Right atrium auricular region (tissue), 2 donors: ENCODE measurements at regions not wholly inside any gene's neighbourhood (a gene's known extent, or its start where the extent isn't known, plus 50 kb on each side); places are given as distances from the start of the nearest gene placed in this dataset.

Experiments
- DNase-seq: peaks from one replicate; pipeline ENCODE4 v3.0.0-alpha.2; 2019; ENCODE audit warnings: low spot score
- H3K27ac ChIP-seq, 2 donors: fragments of 200-600 bp; sonication (generic); 1 replicate in 1 of 2; 2 replicates in 1 of 2; pipeline ENCODE4 v1.5.1; 2016 to 2019
- H3K27me3 ChIP-seq, 2 donors: fragments of 200-600 bp; sonication (generic); one replicate each; pipeline versions ENCODE4 v1.5.1 to v1.6.0; 2017 to 2019
- H3K36me3 ChIP-seq: fragments of 200-600 bp; sonication (generic); one replicate; pipeline ENCODE4 v1.5.1; 2016
- H3K4me1 ChIP-seq, 2 donors: fragments of 200-600 bp; sonication (generic); one replicate each; pipeline versions ENCODE4 v1.5.1 to v1.6.0; 2017 to 2019
- H3K4me3 ChIP-seq, 2 donors: fragments of 200-600 bp; sonication (generic); 1 replicate in 1 of 2; 2 replicates in 1 of 2; pipeline ENCODE4 v1.5.1; 2017 to 2019; ENCODE audit warnings: mild to moderate bottlenecking in 1 of 2, moderate library complexity in 1 of 2
- H3K9me3 ChIP-seq, 2 donors: fragments of 200-600 bp; sonication (generic); one replicate each; pipeline ENCODE4 v1.5.1; 2019
- TF ChIP-seq, protein P1 (sequence below), 2 donors: fragments of 200-600 bp; sonication (generic); IDR thresholded peaks; one replicate each; pipeline ENCODE4 v1.5.1; 2019; ENCODE audit warnings: antibody characterized with exemption in 2 of 2

DNA sequence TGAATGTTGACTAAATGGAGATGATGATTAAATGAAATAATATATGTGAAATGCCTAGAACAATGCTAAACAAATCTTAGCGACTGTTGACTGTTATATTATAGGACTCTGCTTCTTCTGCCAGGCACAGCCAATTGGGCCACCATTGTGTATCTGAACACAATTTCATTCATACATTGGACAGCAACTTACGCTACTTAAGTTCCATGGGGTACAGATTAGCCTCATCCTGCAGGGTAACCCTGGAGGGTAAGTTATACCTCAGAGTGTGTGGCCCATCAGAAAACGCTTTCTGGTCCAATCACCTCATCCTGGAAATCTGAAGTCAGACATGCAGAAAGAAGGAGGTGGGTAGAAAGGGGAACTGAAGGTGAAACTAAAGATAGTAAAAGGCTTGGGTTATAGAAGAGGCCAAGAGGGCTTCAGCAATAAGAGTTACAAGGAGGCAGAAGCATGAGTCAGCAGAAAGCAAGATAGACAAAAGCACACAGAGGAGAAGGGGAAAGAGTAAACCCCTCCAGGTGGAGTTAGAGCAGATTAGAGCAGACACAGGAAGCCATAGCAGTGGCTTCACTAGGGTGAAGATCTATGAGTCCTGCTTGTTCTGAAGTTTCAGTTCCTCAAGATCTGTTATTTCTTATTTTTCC, 119.3 kb upstream of the SLC24A5 start:
- H3K36me3 ChIP-seq: no peaks in the 10 kb centered on the region
- H3K4me1 ChIP-seq: no peaks in the 10 kb centered on the region
- TF ChIP-seq, protein P1, sequence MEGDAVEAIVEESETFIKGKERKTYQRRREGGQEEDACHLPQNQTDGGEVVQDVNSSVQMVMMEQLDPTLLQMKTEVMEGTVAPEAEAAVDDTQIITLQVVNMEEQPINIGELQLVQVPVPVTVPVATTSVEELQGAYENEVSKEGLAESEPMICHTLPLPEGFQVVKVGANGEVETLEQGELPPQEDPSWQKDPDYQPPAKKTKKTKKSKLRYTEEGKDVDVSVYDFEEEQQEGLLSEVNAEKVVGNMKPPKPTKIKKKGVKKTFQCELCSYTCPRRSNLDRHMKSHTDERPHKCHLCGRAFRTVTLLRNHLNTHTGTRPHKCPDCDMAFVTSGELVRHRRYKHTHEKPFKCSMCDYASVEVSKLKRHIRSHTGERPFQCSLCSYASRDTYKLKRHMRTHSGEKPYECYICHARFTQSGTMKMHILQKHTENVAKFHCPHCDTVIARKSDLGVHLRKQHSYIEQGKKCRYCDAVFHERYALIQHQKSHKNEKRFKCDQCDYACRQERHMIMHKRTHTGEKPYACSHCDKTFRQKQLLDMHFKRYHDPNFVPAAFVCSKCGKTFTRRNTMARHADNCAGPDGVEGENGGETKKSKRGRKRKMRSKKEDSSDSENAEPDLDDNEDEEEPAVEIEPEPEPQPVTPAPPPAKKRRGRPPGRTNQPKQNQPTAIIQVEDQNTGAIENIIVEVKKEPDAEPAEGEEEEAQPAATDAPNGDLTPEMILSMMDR (IDR thresholded peaks at IDR 0.05): no peak
- H3K9me3 ChIP-seq: no peaks in the 10 kb centered on the region
- H3K27me3 ChIP-seq: no peaks in the 10 kb centered on the region
- H3K27ac ChIP-seq: no peak overlapping the region
- no peak for DNase-seq
- no peak overlapping the region for H3K4me3 ChIP-seq

DNA sequence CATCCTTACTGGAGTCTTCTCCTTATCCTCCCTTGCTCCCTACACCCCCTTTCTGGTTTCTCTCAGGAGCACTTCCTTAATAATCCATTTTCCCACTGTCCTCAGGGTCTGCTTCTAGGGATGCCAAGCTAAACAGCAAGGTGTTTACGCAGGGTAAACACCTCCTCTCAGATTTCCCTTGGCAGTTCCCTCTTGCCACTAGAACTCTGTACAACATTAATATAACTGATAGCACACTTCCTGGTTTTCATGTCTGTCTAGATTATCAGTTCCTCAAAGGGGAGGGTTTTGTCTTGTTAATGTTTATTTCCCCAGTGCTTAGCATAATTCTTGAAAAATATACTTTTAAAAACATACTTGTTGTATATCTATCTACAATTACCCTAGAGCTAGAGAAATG, 118.0 kb upstream of the SLC24A5 start:
- Histone ChIP-seq H3K27ac (no peak overlapping the region), H3K4me3 (no peak overlapping the region), H3K9me3 (no peaks in the 10 kb centered on the region), H3K27me3 (no peaks in the 10 kb centered on the region), H3K4me1 (no peaks in the 10 kb centered on the region), H3K36me3 (no peaks in the 10 kb centered on the region)
- DNase-seq: no peak
- TF ChIP-seq, protein P1 (IDR thresholded peaks at IDR 0.05): no peak

DNA sequence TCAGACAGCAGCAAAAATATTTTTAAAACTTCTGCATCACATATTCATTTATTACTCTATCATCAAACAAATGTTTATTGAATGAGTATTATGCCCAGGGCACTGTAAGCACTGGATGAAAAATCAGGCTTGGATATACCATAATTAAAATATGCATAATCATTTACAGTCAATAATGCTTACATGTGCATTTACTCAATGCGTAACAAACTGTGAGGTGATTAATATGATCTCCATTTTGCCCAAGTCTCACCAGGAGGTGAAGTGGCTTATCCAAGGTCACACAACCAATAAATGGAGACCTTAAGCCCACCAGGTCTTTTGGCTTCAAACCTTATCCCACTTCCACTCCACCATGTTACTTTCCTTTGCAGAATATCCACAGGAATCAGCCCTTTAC, 117.3 kb upstream of the SLC24A5 start:
- Histone ChIP-seq H3K4me3 (no peak overlapping the region), H3K27ac (no peak overlapping the region), H3K4me1 (no peaks in the 10 kb centered on the region), H3K27me3 (no peaks in the 10 kb centered on the region), H3K9me3 (no peaks in the 10 kb centered on the region), H3K36me3 (no peaks in the 10 kb centered on the region)
- TF ChIP-seq, protein P1 (IDR thresholded peaks at IDR 0.05): no peak
- DNase-seq: no peak

DNA sequence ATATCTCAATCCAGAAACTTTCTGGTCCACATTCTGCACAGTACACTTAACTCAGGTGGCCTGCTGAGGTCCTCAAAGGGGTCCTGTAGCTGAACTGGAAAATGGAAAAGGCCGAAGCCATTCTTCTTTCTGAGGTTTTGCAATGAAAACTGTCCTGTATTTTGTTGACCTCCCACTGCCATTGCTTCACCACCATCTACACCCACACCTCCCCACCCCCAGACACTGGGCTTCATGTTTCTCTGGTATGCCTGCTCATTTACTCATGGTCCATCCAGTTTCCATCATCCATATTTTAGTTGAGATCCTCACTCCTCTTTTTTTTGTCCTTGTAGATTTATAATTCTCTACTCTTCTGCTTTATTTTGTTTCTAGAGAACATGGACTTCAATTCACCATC, 115.7 kb upstream of the SLC24A5 start:
- no peak overlapping the region for H3K4me3 ChIP-seq
- no peak for DNase-seq
- TF ChIP-seq, protein P1 (IDR thresholded peaks at IDR 0.05): no peak
- H3K4me1 ChIP-seq: no peaks in the 10 kb centered on the region
- no peaks in the 10 kb centered on the region for H3K9me3 ChIP-seq
- H3K36me3 ChIP-seq: no peaks in the 10 kb centered on the region
- no peaks in the 10 kb centered on the region for H3K27me3 ChIP-seq
- no peak overlapping the region for H3K27ac ChIP-seq

DNA sequence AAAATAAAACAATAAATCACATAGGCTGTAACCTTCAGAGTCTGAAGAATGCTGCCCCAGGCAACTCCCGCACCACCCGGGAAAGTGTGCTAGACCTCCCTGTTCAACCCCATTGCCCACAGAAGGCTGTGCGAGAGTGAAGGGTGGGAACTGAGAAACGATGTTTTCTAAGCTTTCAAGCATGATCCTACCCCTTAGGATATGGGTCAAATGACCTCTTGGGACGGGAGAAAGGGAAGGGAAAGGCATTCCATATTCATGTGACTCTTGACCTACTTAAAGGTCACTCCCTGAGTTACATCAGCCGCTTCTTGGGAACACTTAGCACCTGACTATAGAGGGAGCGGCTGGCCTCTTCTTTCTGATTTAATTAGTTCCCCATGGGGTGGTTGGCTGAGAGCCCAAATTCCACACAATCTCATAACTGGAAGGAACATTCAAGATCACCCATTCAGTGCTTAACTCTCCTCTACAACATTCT, 114.7 kb upstream of the SLC24A5 start:
- TF ChIP-seq, protein P1 (IDR thresholded peaks at IDR 0.05): no peak
- Histone ChIP-seq H3K9me3 (no peaks in the 10 kb centered on the region), H3K4me1 (no peaks in the 10 kb centered on the region), H3K27ac (no peak overlapping the region), H3K36me3 (no peaks in the 10 kb centered on the region), H3K27me3 (no peaks in the 10 kb centered on the region), H3K4me3 (no peak overlapping the region)
- no peak for DNase-seq

DNA sequence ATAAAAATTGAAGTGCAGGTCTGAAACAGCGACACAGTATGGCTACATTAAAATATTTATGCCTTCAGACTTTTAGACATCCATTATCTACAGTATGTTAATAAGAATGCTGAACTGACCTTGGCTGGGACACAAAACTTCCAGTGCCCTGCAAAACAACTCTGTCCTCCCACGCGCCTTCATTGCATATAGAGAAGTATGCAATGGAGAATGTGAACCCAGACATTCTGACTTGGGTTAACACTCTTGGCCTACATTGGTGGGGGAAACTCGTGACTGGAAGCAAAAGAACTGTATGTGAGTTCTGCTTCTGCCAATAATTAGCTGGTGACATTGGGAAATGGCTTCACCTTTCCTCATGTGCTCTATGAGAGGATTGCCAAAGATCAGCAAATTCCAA, 110.5 kb upstream of the SLC24A5 start:
- Histone ChIP-seq H3K4me3 (no peak overlapping the region), H3K36me3 (no peaks in the 10 kb centered on the region), H3K9me3 (no peaks in the 10 kb centered on the region), H3K27me3 (no peaks in the 10 kb centered on the region), H3K27ac (no peak overlapping the region), H3K4me1 (no peaks in the 10 kb centered on the region)
- DNase-seq: no peak
- TF ChIP-seq, protein P1 (IDR thresholded peaks at IDR 0.05): no peak
